CD14-positive monocyte (primary cell): ENCODE measurements at regions not wholly inside any gene's neighbourhood (a gene's known extent, or its start where the extent isn't known, plus 50 kb on each side); places are given as distances from the start of the nearest gene placed in this dataset.

Source experiments
- DNase-seq, 3 donors: peaks; one replicate each; pipeline ENCODE4 v3.0.0-alpha.2; 2011 to 2022
- H2AFZ ChIP-seq: 2 replicates; pipeline ENCODE4 v1.6.0; 2012; ENCODE audit warnings: mild to moderate bottlenecking, low read depth, low read length, inconsistent platforms; ENCODE audit not compliant: insufficient read depth, poor library complexity, severe bottlenecking
- H3K27ac ChIP-seq, 2 donors: 1 replicate in 1 of 2; 2 replicates in 1 of 2; pipeline ENCODE4 v1.5.1; 2012 to 2013; ENCODE audit warnings: low read length in 2 of 2, control low read depth in 1 of 2, inconsistent platforms in 1 of 2, low read depth in 1 of 2, mild to moderate bottlenecking in 1 of 2
- H3K27me3 ChIP-seq, 2 donors: one replicate each; pipeline versions ENCODE4 v1.6.0 to v1.6.1; 2011 to 2013; ENCODE audit warnings: low read length in 2 of 2; ENCODE audit not compliant: control insufficient read depth in 2 of 2, insufficient read depth in 2 of 2
- H3K36me3 ChIP-seq, 2 donors: replicated peaks in 1 of 2; 1 replicate in 1 of 2; 2 replicates in 1 of 2; pipeline versions ENCODE4 v1.5.1 to v1.6.1; 2012 to 2013; ENCODE audit warnings: low read length in 2 of 2, control low read depth in 1 of 2, inconsistent platforms in 1 of 2, mild to moderate bottlenecking in 1 of 2; ENCODE audit not compliant: insufficient read depth in 2 of 2, control insufficient read depth in 1 of 2
- H3K4me1 ChIP-seq, 2 donors: 1 replicate in 1 of 2; 2 replicates in 1 of 2; pipeline versions ENCODE4 v1.5.1 to v1.6.1; 2012 to 2013; ENCODE audit warnings: low read length in 2 of 2, control low read depth in 1 of 2, inconsistent platforms in 1 of 2, mild to moderate bottlenecking in 1 of 2, moderate library complexity in 1 of 2; ENCODE audit not compliant: insufficient read depth in 2 of 2, control insufficient read depth in 1 of 2
- H3K4me2 ChIP-seq: replicated peaks from 2 replicates; pipeline ENCODE3; 2012; ENCODE audit warnings: low read length, moderate library complexity, mild to moderate bottlenecking; ENCODE audit not compliant: poor library complexity, severe bottlenecking; ENCODE audit errors: extremely low read depth
- H3K4me3 ChIP-seq, 3 experiments: fragments of 200-600 bp in 1 of 3; sonication (generic) in 1 of 3; replicated peaks in 1 of 3; 1 replicate in 2 of 3; 2 replicates in 1 of 3; pipeline ENCODE4 v1.5.1; 2011 to 2013; ENCODE audit warnings: low read length in 3 of 3, mild to moderate bottlenecking in 3 of 3, control low read depth in 2 of 3, low read depth in 2 of 3, inconsistent platforms in 1 of 3, moderate library complexity in 1 of 3
- H3K79me2 ChIP-seq: 2 replicates; pipeline ENCODE4 v1.6.0; 2012; ENCODE audit warnings: mild to moderate bottlenecking, control low read depth, inconsistent platforms, low read length, moderate library complexity; ENCODE audit not compliant: insufficient read depth
- H3K9ac ChIP-seq: 2 replicates; pipeline ENCODE4 v1.6.0; 2017; ENCODE audit warnings: low read length, mild to moderate bottlenecking; ENCODE audit not compliant: insufficient read depth, poor library complexity, severe bottlenecking
- H3K9me3 ChIP-seq, 2 donors: replicated peaks in 1 of 2; 1 replicate in 1 of 2; 2 replicates in 1 of 2; pipeline versions ENCODE4 v1.5.1 to v1.6.1; 2012 to 2013; ENCODE audit warnings: low read length in 2 of 2, control low read depth in 1 of 2; ENCODE audit not compliant: control insufficient read depth in 1 of 2, insufficient read depth in 1 of 2
- H4K20me1 ChIP-seq: 2 replicates; pipeline ENCODE4 v1.6.0; 2012; ENCODE audit warnings: mild to moderate bottlenecking, low read length, control low read depth, moderate library complexity; ENCODE audit not compliant: insufficient read depth
- H3K27ac Mint-ChIP-seq, 7 donors: one replicate each; pipeline ENCODE4 v1.8.0; 2020; ENCODE audit warnings: mild to moderate bottlenecking in 7 of 7, mixed read lengths in 7 of 7, moderate library complexity in 6 of 7, inconsistent platforms in 2 of 7
- H3K27me3 Mint-ChIP-seq, 3 donors: one replicate each; pipeline ENCODE4 v1.8.0; 2021 to 2022; ENCODE audit warnings: low read depth in 3 of 3, mild to moderate bottlenecking in 3 of 3, mixed read lengths in 3 of 3, moderate library complexity in 3 of 3, inconsistent platforms in 1 of 3
- H3K36me3 Mint-ChIP-seq, 2 donors: one replicate each; pipeline ENCODE4 v1.8.0; 2020; ENCODE audit warnings: mixed read lengths in 2 of 2, inconsistent platforms in 1 of 2, mild to moderate bottlenecking in 1 of 2
- H3K4me1 Mint-ChIP-seq: one replicate; pipeline ENCODE4 v1.8.0; 2020; ENCODE audit warnings: mild to moderate bottlenecking, mixed read lengths
- H3K4me3 Mint-ChIP-seq, 2 donors: one replicate each; pipeline ENCODE4 v1.8.0; 2020; ENCODE audit warnings: mild to moderate bottlenecking in 2 of 2, mixed read lengths in 2 of 2, moderate library complexity in 1 of 2
- H3K9me3 Mint-ChIP-seq, 7 donors: one replicate each; pipeline ENCODE4 v1.8.0; 2020 to 2022; ENCODE audit warnings: mixed read lengths in 7 of 7, mild to moderate bottlenecking in 6 of 7, moderate library complexity in 6 of 7, inconsistent platforms in 2 of 7
- WGBS: methylation state at CpG from one replicate; pipeline ENCODE4 v1.1.5; 2013; ENCODE audit warnings: missing lambda C conversion rate; ENCODE audit not compliant: insufficient coverage; 5-methylcytosine and 5-hydroxymethylcytosine counted together
- intact Hi-C, 2 donors: fragments of 100-400 bp; cut with micrococcal nuclease; formaldehyde crosslinking; loops; one replicate each; pipeline versions ENCODE4 v1.15.0 to v1.15.1; 2023
- TF ChIP-seq, protein P1 (sequence below): fragments of 200-600 bp; IDR thresholded peaks from one replicate; pipeline ENCODE4 v1.8.0; 2022; ENCODE audit warnings: antibody characterized with exemption, mild to moderate bottlenecking

DNA sequence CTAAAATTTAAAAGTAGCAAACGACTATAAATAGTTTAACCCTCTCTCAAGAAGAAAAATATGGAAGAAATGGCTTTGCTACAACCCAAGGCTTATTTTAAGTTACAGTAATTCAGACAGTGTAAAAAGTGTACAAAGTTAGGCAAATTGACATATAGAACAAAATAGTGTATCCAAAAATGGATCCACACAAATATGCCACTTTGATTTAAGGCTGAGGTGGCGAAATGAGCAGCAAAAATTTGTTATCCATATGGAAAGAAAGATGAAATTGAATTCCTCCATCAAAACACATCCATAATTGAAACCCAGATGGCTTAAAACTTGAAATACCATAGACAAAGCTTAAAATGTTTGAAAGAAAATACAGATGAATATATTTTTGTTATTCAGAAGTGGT lies 540.8 kb downstream of the BRINP3 start:
- Histone ChIP-seq H4K20me1 (no peaks in the 10 kb centered on the region), H3K36me3 (no peaks in the 10 kb centered on the region), H3K9ac (no peak overlapping the region), H3K9me3 (peaks cover 6% of the 10 kb centered on the region in 2 donors), H3K27ac (no peak overlapping the region), H3K4me1 (no peaks in the 10 kb centered on the region), H3K4me2 (no peak overlapping the region), H3K27me3 (no peaks in the 10 kb centered on the region), H2AFZ (no peak overlapping the region), H3K4me3 (no peak overlapping the region), H3K79me2 (no peaks in the 10 kb centered on the region)
- no peak for DNase-seq
- no CpG with 5 or more reads among the region's 2 CpGs for whole genome bisulfite sequencing
- Mint-ChIP-seq H3K27me3 (no peaks in the 10 kb centered on the region), H3K27ac (no peak overlapping the region), H3K4me3 (no peak overlapping the region), H3K4me1 (no peaks in the 10 kb centered on the region), H3K36me3 (no peaks in the 10 kb centered on the region), H3K9me3 (peaks cover 0 to 9% (median 4%) of the 10 kb centered on the region in 7 donors)
- intact Hi-C loops: no loop called here
- TF ChIP-seq, protein P1, sequence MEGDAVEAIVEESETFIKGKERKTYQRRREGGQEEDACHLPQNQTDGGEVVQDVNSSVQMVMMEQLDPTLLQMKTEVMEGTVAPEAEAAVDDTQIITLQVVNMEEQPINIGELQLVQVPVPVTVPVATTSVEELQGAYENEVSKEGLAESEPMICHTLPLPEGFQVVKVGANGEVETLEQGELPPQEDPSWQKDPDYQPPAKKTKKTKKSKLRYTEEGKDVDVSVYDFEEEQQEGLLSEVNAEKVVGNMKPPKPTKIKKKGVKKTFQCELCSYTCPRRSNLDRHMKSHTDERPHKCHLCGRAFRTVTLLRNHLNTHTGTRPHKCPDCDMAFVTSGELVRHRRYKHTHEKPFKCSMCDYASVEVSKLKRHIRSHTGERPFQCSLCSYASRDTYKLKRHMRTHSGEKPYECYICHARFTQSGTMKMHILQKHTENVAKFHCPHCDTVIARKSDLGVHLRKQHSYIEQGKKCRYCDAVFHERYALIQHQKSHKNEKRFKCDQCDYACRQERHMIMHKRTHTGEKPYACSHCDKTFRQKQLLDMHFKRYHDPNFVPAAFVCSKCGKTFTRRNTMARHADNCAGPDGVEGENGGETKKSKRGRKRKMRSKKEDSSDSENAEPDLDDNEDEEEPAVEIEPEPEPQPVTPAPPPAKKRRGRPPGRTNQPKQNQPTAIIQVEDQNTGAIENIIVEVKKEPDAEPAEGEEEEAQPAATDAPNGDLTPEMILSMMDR: no peak

DNA sequence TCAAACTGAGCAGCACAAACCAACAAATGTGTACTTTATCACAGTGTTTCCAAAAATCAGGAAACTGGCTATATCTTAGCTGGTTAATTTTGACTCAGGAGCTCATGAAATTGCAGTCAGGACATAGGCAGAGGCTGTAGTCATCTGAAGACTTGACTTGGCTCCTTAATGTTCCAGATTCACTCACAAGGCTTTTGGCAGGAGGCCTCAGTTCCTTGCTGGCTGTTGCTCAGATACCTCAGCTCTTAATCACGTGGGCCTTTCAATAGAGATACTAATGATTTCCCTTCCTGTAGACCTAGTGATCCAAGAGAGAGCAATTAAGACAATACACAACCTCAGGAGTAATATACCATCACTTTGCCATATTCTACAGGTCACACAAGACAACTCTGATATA lies 537.7 kb downstream of the BRINP3 start:
- no peak overlapping the region for H2AFZ ChIP-seq
- peaks cover 0 to 8% (median 4%) of the 10 kb centered on the region in 7 donors for H3K9me3 Mint-ChIP-seq
- WGBS: no CpG with 5 or more reads among the region's 1 CpG
- no peak for DNase-seq
- no peak overlapping the region for H3K4me3 ChIP-seq
- no peak overlapping the region for H3K27ac ChIP-seq
- H3K9me3 ChIP-seq: peaks cover 0 to 5% of the 10 kb centered on the region in 2 donors
- H3K27ac Mint-ChIP-seq: no peak overlapping the region
- H3K4me2 ChIP-seq: no peak overlapping the region
- intact Hi-C loops: no loop called here
- H3K4me3 Mint-ChIP-seq: no peak overlapping the region
- H3K36me3 Mint-ChIP-seq: no peaks in the 10 kb centered on the region
- H3K27me3 Mint-ChIP-seq: no peaks in the 10 kb centered on the region
- H4K20me1 ChIP-seq: no peaks in the 10 kb centered on the region
- no peaks in the 10 kb centered on the region for H3K27me3 ChIP-seq
- H3K4me1 Mint-ChIP-seq: no peaks in the 10 kb centered on the region
- H3K79me2 ChIP-seq: no peaks in the 10 kb centered on the region
- no peaks in the 10 kb centered on the region for H3K4me1 ChIP-seq
- H3K9ac ChIP-seq: no peak overlapping the region
- H3K36me3 ChIP-seq: no peaks in the 10 kb centered on the region
- TF ChIP-seq, protein P1: no peak
